ENCODE measurements at regions not wholly inside any gene's neighbourhood (a gene's known extent, or its start where the extent isn't known, plus 50 kb on each side); places are given as distances from the start of the nearest gene placed in this dataset.

DNA sequence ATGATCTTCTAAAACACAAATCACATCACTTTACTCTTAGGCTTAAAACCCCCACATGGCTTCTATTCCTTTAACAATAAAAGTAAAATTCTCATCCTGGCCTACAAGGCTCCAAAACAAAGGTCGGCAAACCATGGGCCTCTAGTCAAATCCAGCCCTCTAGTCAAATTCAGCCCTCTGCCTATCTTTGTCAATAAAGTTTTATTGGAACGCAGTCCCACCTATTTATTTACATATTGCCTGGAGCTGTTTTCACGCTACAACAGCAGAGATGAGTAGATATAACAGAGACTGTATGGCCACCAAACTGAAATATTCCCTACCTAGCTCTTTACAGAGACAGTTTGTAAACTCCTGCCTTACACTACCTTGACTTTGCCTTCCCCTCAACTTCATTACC, 178.8 kb downstream of the PTPN20 start:
- Histone ChIP-seq H3K9me3 (ENCODE audit: control insufficient read depth in 5 of 5, low read length in 5 of 5) (no peaks in the 10 kb centered on the region), H3K9ac (ENCODE audit: low read length in 5 of 5) (no peak overlapping the region), H3K36me3 (ENCODE audit: control insufficient read depth in 5 of 5, insufficient read depth in 5 of 5, low read length in 5 of 5) (no peaks in the 10 kb centered on the region), H3K27ac (ENCODE audit: low read depth, low read length) (no peak overlapping the region), H3K4me1 (ENCODE audit: control insufficient read depth in 5 of 5, insufficient read depth in 5 of 5, low read length in 5 of 5) (peaks cover 0 to 5% (median 3%) of the 10 kb centered on the region in 5 donors), H3K4me3 (ENCODE audit: low read depth in 1 of 5, low read length in 5 of 5) (no peak overlapping the region), H3K27me3 (ENCODE audit: control insufficient read depth in 5 of 5, insufficient read depth in 4 of 5, low read length in 5 of 5) (peaks cover 0 to 4% (median 3%) of the 10 kb centered on the region in 5 donors)

DNA sequence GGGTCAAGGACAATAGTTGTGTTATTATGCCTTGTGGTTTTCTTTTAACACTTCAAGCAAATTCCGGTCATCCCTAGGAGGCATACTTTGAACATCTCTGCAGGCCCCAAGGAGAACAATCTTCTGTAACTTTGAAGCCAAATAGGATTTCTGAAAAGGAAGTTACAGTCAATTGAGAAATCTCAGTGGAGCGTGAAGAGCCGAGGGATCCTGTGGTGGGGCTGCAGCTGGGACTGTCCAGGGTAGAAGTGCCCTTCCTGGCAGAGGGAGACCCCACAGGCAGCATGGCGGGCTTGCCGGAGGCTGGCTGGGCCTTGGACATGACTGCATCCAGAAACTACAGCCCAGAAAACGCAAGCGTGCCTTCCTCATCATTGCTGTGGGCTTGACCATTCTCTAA, 179.7 kb downstream of the PTPN20 start:
- Histone ChIP-seq H3K9me3 (ENCODE audit: control insufficient read depth in 5 of 5, low read length in 5 of 5) (no peaks in the 10 kb centered on the region), H3K9ac (ENCODE audit: low read length in 5 of 5) (no peak overlapping the region)

DNA sequence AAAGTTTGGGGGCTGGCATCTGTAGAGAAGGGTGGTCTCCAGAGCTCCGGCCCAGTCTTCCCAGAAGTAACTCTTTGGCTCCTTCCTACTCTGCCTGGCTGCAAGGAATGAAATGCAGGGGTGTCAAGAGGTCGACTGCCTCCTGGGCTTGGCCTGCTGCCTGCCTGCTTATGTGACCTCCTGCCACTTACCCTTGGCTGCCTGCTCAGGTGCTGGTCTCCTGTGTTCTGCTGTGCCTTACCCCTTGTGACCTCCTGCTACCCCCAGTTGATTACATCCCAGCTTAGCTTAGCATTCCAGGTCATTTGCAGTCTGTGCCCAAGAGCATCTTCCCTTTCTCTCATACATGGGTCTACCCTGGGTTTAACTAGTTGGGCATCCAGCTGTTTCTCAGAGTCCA, 180.2 kb downstream of the PTPN20 start:
- Histone ChIP-seq H3K4me1 (ENCODE audit: control insufficient read depth in 5 of 5, insufficient read depth in 5 of 5, low read length in 5 of 5) (peaks cover 0 to 11% (median 3%) of the 10 kb centered on the region in 5 donors), H3K4me3 (ENCODE audit: low read depth in 1 of 5, low read length in 5 of 5) (no peak overlapping the region), H3K9me3 (ENCODE audit: control insufficient read depth in 5 of 5, low read length in 5 of 5) (no peaks in the 10 kb centered on the region), H3K36me3 (ENCODE audit: control insufficient read depth in 5 of 5, insufficient read depth in 5 of 5, low read length in 5 of 5) (no peaks in the 10 kb centered on the region), H3K27me3 (ENCODE audit: control insufficient read depth in 5 of 5, insufficient read depth in 4 of 5, low read length in 5 of 5) (peaks cover 0 to 7% (median 3%) of the 10 kb centered on the region in 5 donors), H3K27ac (ENCODE audit: low read depth, low read length) (no peak overlapping the region), H3K9ac (ENCODE audit: low read length in 5 of 5) (no peak overlapping the region)

More for the DNA sequence above, 179.7 kb downstream of the PTPN20 start:
- Histone ChIP-seq H3K36me3 (ENCODE audit: control insufficient read depth in 5 of 5, insufficient read depth in 5 of 5, low read length in 5 of 5) (no peaks in the 10 kb centered on the region), H3K4me1 (ENCODE audit: control insufficient read depth in 5 of 5, insufficient read depth in 5 of 5, low read length in 5 of 5) (peaks cover 0 to 11% (median 3%) of the 10 kb centered on the region in 5 donors), H3K27ac (ENCODE audit: low read depth, low read length) (no peak overlapping the region), H3K4me3 (ENCODE audit: low read depth in 1 of 5, low read length in 5 of 5) (no peak overlapping the region), H3K27me3 (ENCODE audit: control insufficient read depth in 5 of 5, insufficient read depth in 4 of 5, low read length in 5 of 5) (peaks cover 0 to 7% (median 3%) of the 10 kb centered on the region in 5 donors)

DNA sequence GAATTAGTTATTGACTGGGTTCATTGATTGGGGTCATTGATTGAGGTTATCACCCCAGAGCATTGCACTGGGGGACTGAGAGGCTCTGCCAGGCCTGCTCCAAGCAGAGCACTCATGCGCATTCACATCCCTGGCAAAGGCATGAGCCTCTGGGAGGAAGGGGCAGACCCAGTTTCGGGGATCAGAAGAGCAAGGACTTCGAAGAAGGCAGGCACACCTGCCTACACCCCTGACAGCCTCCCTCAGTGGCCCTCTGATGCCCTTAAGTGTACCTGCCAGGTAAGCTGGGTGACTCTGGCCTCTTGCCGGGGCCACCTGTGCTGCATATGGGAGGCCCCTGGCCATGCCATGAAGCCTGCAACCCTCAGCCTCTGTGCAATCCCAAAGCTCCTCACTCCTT, 181.1 kb downstream of the PTPN20 start:
- Histone ChIP-seq H3K27me3 (ENCODE audit: control insufficient read depth in 5 of 5, insufficient read depth in 4 of 5, low read length in 5 of 5) (peaks cover 0 to 7% (median 3%) of the 10 kb centered on the region in 5 donors), H3K4me3 (ENCODE audit: low read depth in 1 of 5, low read length in 5 of 5) (no peak overlapping the region), H3K9ac (ENCODE audit: low read length in 5 of 5) (no peak overlapping the region), H3K9me3 (ENCODE audit: control insufficient read depth in 5 of 5, low read length in 5 of 5) (no peaks in the 10 kb centered on the region), H3K27ac (ENCODE audit: low read depth, low read length) (no peak overlapping the region), H3K36me3 (ENCODE audit: control insufficient read depth in 5 of 5, insufficient read depth in 5 of 5, low read length in 5 of 5) (no peaks in the 10 kb centered on the region), H3K4me1 (ENCODE audit: control insufficient read depth in 5 of 5, insufficient read depth in 5 of 5, low read length in 5 of 5) (peaks cover 0 to 11% (median 3%) of the 10 kb centered on the region in 5 donors)

DNA sequence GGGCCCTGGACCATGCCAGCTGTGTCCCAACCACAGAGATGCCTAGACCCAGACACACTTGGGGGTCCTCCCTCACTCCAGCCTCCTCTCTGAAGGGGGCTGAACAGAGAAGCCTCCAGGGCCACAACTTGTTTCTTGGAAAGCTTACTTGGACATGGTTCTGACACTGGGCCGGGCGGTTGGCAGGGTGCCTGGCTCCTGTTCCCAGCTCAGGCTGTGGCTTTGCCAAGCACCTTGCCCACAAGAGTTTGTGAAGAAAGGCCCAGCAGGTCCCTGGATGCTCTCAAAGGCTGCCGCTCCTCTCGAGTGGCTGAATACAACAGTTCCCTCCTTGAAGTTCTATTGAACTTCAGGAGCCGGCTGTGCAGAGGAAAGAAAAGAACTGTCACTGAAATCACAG, 181.6 kb downstream of the PTPN20 start:
- no peaks in the 10 kb centered on the region for H3K36me3 ChIP-seq (ENCODE audit: control insufficient read depth in 5 of 5, insufficient read depth in 5 of 5, low read length in 5 of 5)
- peaks cover 0 to 11% (median 3%) of the 10 kb centered on the region in 5 donors for H3K4me1 ChIP-seq (ENCODE audit: control insufficient read depth in 5 of 5, insufficient read depth in 5 of 5, low read length in 5 of 5)
- H3K9ac ChIP-seq (ENCODE audit: low read length in 5 of 5) = no peak overlapping the region
- no peaks in the 10 kb centered on the region for H3K9me3 ChIP-seq (ENCODE audit: control insufficient read depth in 5 of 5, low read length in 5 of 5)
- no peak overlapping the region for H3K4me3 ChIP-seq (ENCODE audit: low read depth in 1 of 5, low read length in 5 of 5)
- H3K27ac ChIP-seq (ENCODE audit: low read depth, low read length) = no peak overlapping the region
- peaks cover 0 to 7% (median 3%) of the 10 kb centered on the region in 5 donors for H3K27me3 ChIP-seq (ENCODE audit: control insufficient read depth in 5 of 5, insufficient read depth in 4 of 5, low read length in 5 of 5)

DNA sequence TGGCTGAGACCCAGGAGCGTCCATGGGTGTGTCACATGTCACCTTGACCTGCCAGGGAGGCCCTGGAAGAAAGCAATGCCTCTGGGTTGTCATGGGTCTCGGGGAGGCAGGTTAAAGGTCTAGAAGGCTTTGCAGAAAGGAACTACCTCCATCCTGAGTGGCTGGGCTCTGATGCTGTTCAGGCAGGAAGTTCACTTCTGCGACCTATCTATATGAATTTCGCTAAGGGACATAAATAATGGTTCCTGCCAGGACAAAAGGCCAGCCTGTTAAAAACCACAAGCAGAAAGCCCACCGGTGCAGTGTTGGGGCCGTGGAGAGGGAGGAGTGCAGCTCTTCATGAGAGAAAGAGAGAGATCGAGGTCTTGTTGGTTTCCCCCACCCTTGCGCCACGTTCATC, 182.9 kb downstream of the PTPN20 start:
- H3K9ac ChIP-seq (ENCODE audit: low read length in 5 of 5) = no peak overlapping the region
- no peak overlapping the region for H3K27ac ChIP-seq (ENCODE audit: low read depth, low read length)
- no peak overlapping the region for H3K4me3 ChIP-seq (ENCODE audit: low read depth in 1 of 5, low read length in 5 of 5)
- H3K36me3 ChIP-seq (ENCODE audit: control insufficient read depth in 5 of 5, insufficient read depth in 5 of 5, low read length in 5 of 5) = no peaks in the 10 kb centered on the region
- H3K4me1 ChIP-seq (ENCODE audit: control insufficient read depth in 5 of 5, insufficient read depth in 5 of 5, low read length in 5 of 5) = peaks cover 0 to 11% (median 3%) of the 10 kb centered on the region in 5 donors
- H3K9me3 ChIP-seq (ENCODE audit: control insufficient read depth in 5 of 5, low read length in 5 of 5) = no peaks in the 10 kb centered on the region
- H3K27me3 ChIP-seq (ENCODE audit: control insufficient read depth in 5 of 5, insufficient read depth in 4 of 5, low read length in 5 of 5) = peaks cover 0 to 7% (median 3%) of the 10 kb centered on the region in 5 donors

DNA sequence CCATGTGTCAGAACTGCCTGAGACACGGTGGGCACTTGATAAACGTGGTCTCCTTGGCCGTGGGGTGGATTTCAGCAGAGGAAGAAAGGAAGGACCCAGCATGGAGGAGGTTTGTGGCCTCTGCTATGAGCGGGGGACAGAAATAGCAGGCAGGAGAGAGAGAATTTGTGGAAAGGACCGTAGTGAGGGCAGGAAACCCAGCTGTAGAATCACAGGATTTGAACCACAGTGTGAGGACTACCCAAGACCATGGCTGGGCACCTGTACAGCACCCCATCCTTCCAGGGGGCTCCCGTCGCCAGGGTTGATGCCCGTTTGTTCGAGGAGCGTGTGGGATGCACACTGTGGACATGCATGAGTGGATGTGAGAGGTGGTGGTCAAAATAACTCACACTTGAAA, 183.4 kb downstream of the PTPN20 start:
- no peaks in the 10 kb centered on the region for H3K36me3 ChIP-seq (ENCODE audit: control insufficient read depth in 5 of 5, insufficient read depth in 5 of 5, low read length in 5 of 5)
- H3K4me1 ChIP-seq (ENCODE audit: control insufficient read depth in 5 of 5, insufficient read depth in 5 of 5, low read length in 5 of 5) = peaks cover 0 to 11% (median 3%) of the 10 kb centered on the region in 5 donors
- no peaks in the 10 kb centered on the region for H3K9me3 ChIP-seq (ENCODE audit: control insufficient read depth in 5 of 5, low read length in 5 of 5)
- no peak overlapping the region for H3K9ac ChIP-seq (ENCODE audit: low read length in 5 of 5)
- no peak overlapping the region for H3K27ac ChIP-seq (ENCODE audit: low read depth, low read length)
- no peak overlapping the region for H3K4me3 ChIP-seq (ENCODE audit: low read depth in 1 of 5, low read length in 5 of 5)
- H3K27me3 ChIP-seq (ENCODE audit: control insufficient read depth in 5 of 5, insufficient read depth in 4 of 5, low read length in 5 of 5) = peaks cover 0 to 7% (median 3%) of the 10 kb centered on the region in 5 donors

DNA sequence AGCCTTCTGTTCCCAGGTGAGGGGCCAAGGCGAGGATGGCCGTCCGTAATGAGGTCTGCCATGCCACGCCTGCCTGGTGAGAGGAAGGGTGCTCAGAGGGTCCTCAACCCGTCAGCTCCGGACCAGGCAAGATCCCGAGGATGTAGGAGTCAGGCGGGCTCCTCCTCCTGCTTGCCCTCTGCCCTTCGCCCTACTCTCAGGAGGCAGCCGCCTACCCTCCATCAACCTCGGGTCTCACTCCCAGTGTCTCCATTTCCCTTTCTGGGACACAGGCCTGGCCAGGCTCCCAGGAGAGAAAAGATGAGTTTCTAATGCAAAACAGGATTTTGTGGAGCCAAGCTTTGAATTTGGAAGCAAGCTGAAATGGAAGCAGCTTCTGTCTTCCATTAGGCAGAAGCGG, 184.0 kb downstream of the PTPN20 start:
- no peak overlapping the region for H3K27ac ChIP-seq (ENCODE audit: low read depth, low read length)
- H3K9me3 ChIP-seq (ENCODE audit: control insufficient read depth in 5 of 5, low read length in 5 of 5) = no peaks in the 10 kb centered on the region
- H3K4me1 ChIP-seq (ENCODE audit: control insufficient read depth in 5 of 5, insufficient read depth in 5 of 5, low read length in 5 of 5) = peaks cover 0 to 11% (median 3%) of the 10 kb centered on the region in 5 donors
- peaks cover 0 to 7% (median 3%) of the 10 kb centered on the region in 5 donors for H3K27me3 ChIP-seq (ENCODE audit: control insufficient read depth in 5 of 5, insufficient read depth in 4 of 5, low read length in 5 of 5)
- no peak overlapping the region for H3K9ac ChIP-seq (ENCODE audit: low read length in 5 of 5)
- no peaks in the 10 kb centered on the region for H3K36me3 ChIP-seq (ENCODE audit: control insufficient read depth in 5 of 5, insufficient read depth in 5 of 5, low read length in 5 of 5)
- H3K4me3 ChIP-seq (ENCODE audit: low read depth in 1 of 5, low read length in 5 of 5) = no peak overlapping the region

DNA sequence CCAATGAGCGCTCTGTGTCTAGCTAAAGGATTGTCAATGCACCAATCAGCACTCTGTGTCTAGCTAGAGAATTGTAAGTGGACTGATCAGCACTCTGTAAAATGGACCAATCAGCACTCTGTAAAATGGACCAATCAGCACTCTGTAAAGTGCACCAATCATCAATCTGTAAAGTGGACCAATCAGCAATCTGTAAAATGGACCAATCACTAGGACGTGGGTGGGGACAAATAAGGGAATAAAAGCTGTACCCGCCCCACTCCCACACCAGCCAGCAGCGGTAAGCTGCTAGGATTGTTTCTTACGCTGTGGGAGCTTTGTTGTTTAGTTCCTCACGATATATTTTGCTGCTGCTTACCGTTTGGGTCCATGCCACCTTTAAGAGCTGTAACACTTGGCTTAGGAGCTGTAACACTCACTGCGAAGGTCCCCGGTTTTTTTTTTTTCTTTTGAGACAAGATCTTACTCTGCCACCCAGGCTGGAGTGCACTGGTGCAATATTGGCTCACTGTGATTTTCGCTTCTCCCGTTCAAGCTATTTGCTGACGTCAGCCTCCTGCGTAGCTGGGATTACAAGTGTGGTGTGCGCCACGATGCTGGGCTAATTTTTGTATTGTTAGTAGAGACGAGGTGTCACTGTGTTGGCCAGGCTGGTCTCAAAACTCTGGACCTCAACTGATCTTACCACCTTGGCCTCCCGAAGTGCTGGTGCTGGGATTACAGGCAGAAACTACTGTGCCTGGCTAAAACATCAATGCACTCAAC, 184.8 kb downstream of the PTPN20 start:
- peaks cover 0 to 7% (median 3%) of the 10 kb centered on the region in 5 donors for H3K27me3 ChIP-seq (ENCODE audit: control insufficient read depth in 5 of 5, insufficient read depth in 4 of 5, low read length in 5 of 5)
- no peaks in the 10 kb centered on the region for H3K36me3 ChIP-seq (ENCODE audit: control insufficient read depth in 5 of 5, insufficient read depth in 5 of 5, low read length in 5 of 5)
- H3K4me3 ChIP-seq (ENCODE audit: low read depth in 1 of 5, low read length in 5 of 5) = no peak overlapping the region
- H3K27ac ChIP-seq (ENCODE audit: low read depth, low read length) = no peak overlapping the region
- H3K9me3 ChIP-seq (ENCODE audit: control insufficient read depth in 5 of 5, low read length in 5 of 5) = no peaks in the 10 kb centered on the region
- H3K4me1 ChIP-seq (ENCODE audit: control insufficient read depth in 5 of 5, insufficient read depth in 5 of 5, low read length in 5 of 5) = peaks cover 0 to 7% (median 1%) of the 10 kb centered on the region in 5 donors
- no peak overlapping the region for H3K9ac ChIP-seq (ENCODE audit: low read length in 5 of 5)

DNA sequence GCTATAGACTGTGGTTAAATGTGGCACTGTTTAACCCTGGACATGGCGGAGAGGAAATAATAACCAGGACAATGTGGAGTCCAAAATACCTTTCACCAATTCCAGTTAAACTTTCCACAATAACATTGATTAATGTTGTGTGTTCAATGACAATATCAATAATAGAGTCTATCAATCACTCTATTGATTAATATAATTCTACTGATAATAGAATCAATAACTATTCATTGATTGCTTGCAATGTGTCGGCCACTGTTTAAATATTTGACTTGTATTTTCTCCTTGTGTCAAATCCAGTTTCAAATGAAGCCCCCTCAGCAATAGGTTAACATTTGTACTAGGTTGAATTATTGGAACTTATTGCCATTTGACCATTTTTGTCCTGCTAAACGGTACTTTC, 187.0 kb downstream of the PTPN20 start:
- H3K27me3 ChIP-seq (ENCODE audit: control insufficient read depth in 5 of 5, insufficient read depth in 4 of 5, low read length in 5 of 5) = peaks cover 0 to 7% (median 3%) of the 10 kb centered on the region in 5 donors
- no peaks in the 10 kb centered on the region for H3K36me3 ChIP-seq (ENCODE audit: control insufficient read depth in 5 of 5, insufficient read depth in 5 of 5, low read length in 5 of 5)
- H3K4me1 ChIP-seq (ENCODE audit: control insufficient read depth in 5 of 5, insufficient read depth in 5 of 5, low read length in 5 of 5) = peaks cover 0 to 9% (median 0%) of the 10 kb centered on the region in 5 donors
- no peak overlapping the region for H3K9ac ChIP-seq (ENCODE audit: low read length in 5 of 5)
- no peak overlapping the region for H3K4me3 ChIP-seq (ENCODE audit: low read depth in 1 of 5, low read length in 5 of 5)
- H3K27ac ChIP-seq (ENCODE audit: low read depth, low read length) = no peak overlapping the region
- H3K9me3 ChIP-seq (ENCODE audit: control insufficient read depth in 5 of 5, low read length in 5 of 5) = peaks cover 0 to 7% (median 0%) of the 10 kb centered on the region in 5 donors
